ENCODE measurements at regions not wholly inside any gene's neighbourhood (a gene's known extent, or its start where the extent isn't known, plus 50 kb on each side); places are given as distances from the start of the nearest gene placed in this dataset.

GRCh38 chr10:108591417-108591816 lies 1331.9 kb downstream of the XPNPEP1 start:
- no peak for TF ChIP-seq CTCF (conservative IDR thresholded peaks at IDR 0.05)
- no peak overlapping the region for H3K27ac ChIP-seq

GRCh38 chr10:108586424-108586823 lies 1336.9 kb downstream of the XPNPEP1 start:
- TF ChIP-seq CTCF (conservative IDR thresholded peaks at IDR 0.05), result no peak
- H3K27ac ChIP-seq, result no peak overlapping the region

GRCh38 chr10:108583877-108584276 lies 1339.4 kb downstream of the XPNPEP1 start:
- H3K27ac ChIP-seq, result no peak overlapping the region
- no peak for TF ChIP-seq CTCF (conservative IDR thresholded peaks at IDR 0.05)

GRCh38 chr10:108582888-108583287 lies 1340.4 kb downstream of the XPNPEP1 start:
- H3K27ac ChIP-seq, result no peak overlapping the region
- no peak for TF ChIP-seq CTCF (conservative IDR thresholded peaks at IDR 0.05)

GRCh38 chr10:108582387-108582786 lies 1340.9 kb downstream of the XPNPEP1 start:
- H3K27ac ChIP-seq, result no peak overlapping the region
- TF ChIP-seq CTCF (conservative IDR thresholded peaks at IDR 0.05), result no peak

GRCh38 chr10:108578258-108578657 lies 1345.1 kb downstream of the XPNPEP1 start:
- no peak for TF ChIP-seq CTCF (conservative IDR thresholded peaks at IDR 0.05)
- H3K27ac ChIP-seq, result no peak overlapping the region

- no peak for TF ChIP-seq CTCF (conservative IDR thresholded peaks at IDR 0.05)
- no peak overlapping the region for H3K27ac ChIP-seq
These were observed 1349.1 kb downstream of the XPNPEP1 start for GRCh38 chr10:108574233-108574632.

GRCh38 chr10:108568824-108569223 lies 1354.5 kb downstream of the XPNPEP1 start:
- TF ChIP-seq CTCF (conservative IDR thresholded peaks at IDR 0.05), result no peak
- H3K27ac ChIP-seq, result no peak overlapping the region

All from VCaP (cell line).